ENCODE measurements at regions not wholly inside any gene's neighbourhood (a gene's known extent, or its start where the extent isn't known, plus 50 kb on each side); places are given as distances from the start of the nearest gene placed in this dataset.
"Not testable (repeated sequence)": the region's sequence is repeated elsewhere in the genome, so short reads cannot be mapped to it uniquely, and the experiment has no call there.

GRCh38 chr13:80528733-80529132, 187.8 kb upstream of the SPRY2 start:
- in situ Hi-C loops (cut with MboI; ENCODE audit: low pct_unique_long_range_greater_than_20kb, low sequenced_read_pairs, unreplicated experiment), result no loop called here
- TF ChIP-seq, protein P1, sequence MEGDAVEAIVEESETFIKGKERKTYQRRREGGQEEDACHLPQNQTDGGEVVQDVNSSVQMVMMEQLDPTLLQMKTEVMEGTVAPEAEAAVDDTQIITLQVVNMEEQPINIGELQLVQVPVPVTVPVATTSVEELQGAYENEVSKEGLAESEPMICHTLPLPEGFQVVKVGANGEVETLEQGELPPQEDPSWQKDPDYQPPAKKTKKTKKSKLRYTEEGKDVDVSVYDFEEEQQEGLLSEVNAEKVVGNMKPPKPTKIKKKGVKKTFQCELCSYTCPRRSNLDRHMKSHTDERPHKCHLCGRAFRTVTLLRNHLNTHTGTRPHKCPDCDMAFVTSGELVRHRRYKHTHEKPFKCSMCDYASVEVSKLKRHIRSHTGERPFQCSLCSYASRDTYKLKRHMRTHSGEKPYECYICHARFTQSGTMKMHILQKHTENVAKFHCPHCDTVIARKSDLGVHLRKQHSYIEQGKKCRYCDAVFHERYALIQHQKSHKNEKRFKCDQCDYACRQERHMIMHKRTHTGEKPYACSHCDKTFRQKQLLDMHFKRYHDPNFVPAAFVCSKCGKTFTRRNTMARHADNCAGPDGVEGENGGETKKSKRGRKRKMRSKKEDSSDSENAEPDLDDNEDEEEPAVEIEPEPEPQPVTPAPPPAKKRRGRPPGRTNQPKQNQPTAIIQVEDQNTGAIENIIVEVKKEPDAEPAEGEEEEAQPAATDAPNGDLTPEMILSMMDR (IDR thresholded peaks at IDR 0.05; ENCODE audit: extremely low read depth, insufficient read depth, missing control alignments), result no peak
- DNase-seq (ENCODE audit: low spot score), result no peak

GRCh38 chr13:80527400-80527799, 186.5 kb upstream of the SPRY2 start:
- TF ChIP-seq, protein P1 (IDR thresholded peaks at IDR 0.05; ENCODE audit: extremely low read depth, insufficient read depth, missing control alignments), result no peak
- DNase-seq (ENCODE audit: low spot score), result no peak
- in situ Hi-C loops (cut with MboI; ENCODE audit: low pct_unique_long_range_greater_than_20kb, low sequenced_read_pairs, unreplicated experiment), result no loop called here

DNA sequence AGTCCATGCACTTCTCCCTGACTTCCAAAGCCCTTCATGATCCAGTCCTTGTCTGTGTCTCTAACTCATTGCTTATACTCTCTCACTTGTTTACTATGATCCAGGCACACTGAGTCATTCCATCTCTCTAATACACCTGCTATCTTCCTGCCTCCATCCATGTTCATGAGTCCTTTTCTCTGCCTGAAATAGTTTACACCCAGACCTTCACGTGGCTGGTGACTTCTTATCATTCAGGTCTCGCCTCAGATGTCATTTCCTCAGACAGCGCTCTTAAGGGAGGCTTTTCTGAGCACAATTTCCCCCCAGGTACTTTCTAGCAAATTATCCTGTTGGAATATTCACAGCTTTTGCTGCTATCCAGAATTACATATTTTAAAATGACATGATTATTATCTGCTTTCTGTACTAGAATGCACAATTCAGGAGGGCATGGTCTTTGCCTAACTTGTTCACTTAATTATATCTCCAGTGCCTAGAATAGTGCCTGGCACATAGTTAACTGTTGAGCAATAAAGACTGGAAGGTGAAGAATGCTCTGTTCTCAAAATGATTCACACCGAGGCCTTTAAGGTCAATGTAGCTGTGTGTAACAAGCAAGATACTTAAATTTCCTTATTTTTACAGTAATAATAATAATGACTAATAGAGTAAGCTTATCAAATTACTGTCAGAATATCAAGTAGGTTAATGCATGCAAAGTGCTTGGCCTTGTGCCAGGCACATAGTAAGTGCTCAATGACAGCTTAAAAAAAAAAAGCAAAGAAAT, 183.7 kb upstream of the SPRY2 start:
- TF ChIP-seq, protein P1 (IDR thresholded peaks at IDR 0.05; ENCODE audit: extremely low read depth, insufficient read depth, missing control alignments), result no peak
- in situ Hi-C loops (cut with MboI; ENCODE audit: low pct_unique_long_range_greater_than_20kb, low sequenced_read_pairs, unreplicated experiment), result no loop called here
- no peak for DNase-seq (ENCODE audit: low spot score)

- in situ Hi-C loops (cut with MboI; ENCODE audit: low pct_unique_long_range_greater_than_20kb, low sequenced_read_pairs, unreplicated experiment), result no loop called here
- TF ChIP-seq, protein P1 (IDR thresholded peaks at IDR 0.05; ENCODE audit: extremely low read depth, insufficient read depth, missing control alignments), result no peak
- DNase-seq (ENCODE audit: low spot score), result no peak
Measured at GRCh38 chr13:80523134-80523533, 182.2 kb upstream of the SPRY2 start.

- in situ Hi-C loops (cut with MboI; ENCODE audit: low pct_unique_long_range_greater_than_20kb, low sequenced_read_pairs, unreplicated experiment), result not testable (repeated sequence)
Measured at GRCh38 chr13:80522463-80522862, 181.5 kb upstream of the SPRY2 start.

GRCh38 chr13:80516818-80517348, 176.0 kb upstream of the SPRY2 start:
- TF ChIP-seq, protein P1 (IDR thresholded peaks at IDR 0.05; ENCODE audit: extremely low read depth, insufficient read depth, missing control alignments), result no peak
- DNase-seq (ENCODE audit: low spot score), result no peak
- in situ Hi-C loops (cut with MboI; ENCODE audit: low pct_unique_long_range_greater_than_20kb, low sequenced_read_pairs, unreplicated experiment), result no loop called here

More at GRCh38 chr13:80522463-80522862, 181.5 kb upstream of the SPRY2 start:
- DNase-seq (ENCODE audit: low spot score), result not testable (repeated sequence)

DNA sequence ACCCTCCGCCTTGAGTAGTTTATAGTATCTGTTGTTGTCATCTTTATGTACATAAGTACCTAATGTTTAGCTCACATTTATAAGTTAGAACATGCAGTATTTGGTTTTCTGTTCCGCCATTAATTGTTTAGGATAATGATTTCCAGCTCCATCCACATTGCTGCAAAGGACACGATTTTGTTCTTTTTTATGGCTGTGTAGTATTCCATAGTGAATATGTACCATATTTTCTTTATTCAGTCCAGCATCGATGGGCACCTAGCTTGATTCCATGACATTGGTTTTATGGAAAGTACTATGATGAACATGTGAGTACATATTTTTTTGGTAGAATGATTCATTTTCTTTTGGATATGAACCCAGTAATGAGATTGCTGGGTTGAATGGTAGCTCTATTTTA, 174.4 kb upstream of the SPRY2 start:
- in situ Hi-C loops (cut with MboI; ENCODE audit: low pct_unique_long_range_greater_than_20kb, low sequenced_read_pairs, unreplicated experiment), result no loop called here
- DNase-seq (ENCODE audit: low spot score), result no peak
- TF ChIP-seq, protein P1 (IDR thresholded peaks at IDR 0.05; ENCODE audit: extremely low read depth, insufficient read depth, missing control alignments), result no peak
